Astrocyte of the spinal cord (primary cell): ENCODE measurements at regions not wholly inside any gene's neighbourhood (a gene's known extent, or its start where the extent isn't known, plus 50 kb on each side); places are given as distances from the start of the nearest gene placed in this dataset.

Experiments used
- DNase-seq: peaks from one replicate; pipeline ENCODE4 v3.0.0; 2011; ENCODE audit warnings: low read depth, low spot score
- H3K4me3 ChIP-seq: 2 replicates; pipeline ENCODE4 v1.5.1; 2011; ENCODE audit warnings: low read depth, mild to moderate bottlenecking, low read length, moderate library complexity
- in situ Hi-C: cut with HindIII; loops from 2 replicates; pipeline ENCODE4 v1.10.0; 2017; ENCODE audit warnings: low sequenced_read_pairs
- TF ChIP-seq, protein P1 (sequence below): IDR thresholded peaks from 2 replicates; pipeline ENCODE4 v1.5.1; 2012; ENCODE audit warnings: low read depth, mild to moderate bottlenecking, low read length, inconsistent platforms

DNA sequence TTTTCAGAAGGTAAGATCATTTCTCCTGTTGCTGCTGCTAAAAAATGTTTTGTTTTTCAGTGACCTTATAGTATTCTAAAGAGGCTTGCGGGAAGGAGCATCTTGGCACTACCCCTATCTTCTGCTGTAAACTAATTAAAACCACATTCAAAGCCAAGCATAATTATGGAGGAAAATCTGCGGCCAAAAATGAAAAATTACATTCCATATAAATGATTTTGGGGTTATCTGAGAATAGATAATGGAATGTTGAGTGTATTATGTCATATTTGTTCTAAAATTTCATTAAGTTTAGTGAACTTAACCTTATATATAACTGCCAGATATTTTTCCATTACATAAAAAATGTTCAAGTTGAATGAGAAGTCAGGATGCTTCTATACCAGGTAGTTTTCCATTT, 170.4 kb upstream of the TMC3 start:
- no peak overlapping the region for H3K4me3 ChIP-seq
- TF ChIP-seq, protein P1, sequence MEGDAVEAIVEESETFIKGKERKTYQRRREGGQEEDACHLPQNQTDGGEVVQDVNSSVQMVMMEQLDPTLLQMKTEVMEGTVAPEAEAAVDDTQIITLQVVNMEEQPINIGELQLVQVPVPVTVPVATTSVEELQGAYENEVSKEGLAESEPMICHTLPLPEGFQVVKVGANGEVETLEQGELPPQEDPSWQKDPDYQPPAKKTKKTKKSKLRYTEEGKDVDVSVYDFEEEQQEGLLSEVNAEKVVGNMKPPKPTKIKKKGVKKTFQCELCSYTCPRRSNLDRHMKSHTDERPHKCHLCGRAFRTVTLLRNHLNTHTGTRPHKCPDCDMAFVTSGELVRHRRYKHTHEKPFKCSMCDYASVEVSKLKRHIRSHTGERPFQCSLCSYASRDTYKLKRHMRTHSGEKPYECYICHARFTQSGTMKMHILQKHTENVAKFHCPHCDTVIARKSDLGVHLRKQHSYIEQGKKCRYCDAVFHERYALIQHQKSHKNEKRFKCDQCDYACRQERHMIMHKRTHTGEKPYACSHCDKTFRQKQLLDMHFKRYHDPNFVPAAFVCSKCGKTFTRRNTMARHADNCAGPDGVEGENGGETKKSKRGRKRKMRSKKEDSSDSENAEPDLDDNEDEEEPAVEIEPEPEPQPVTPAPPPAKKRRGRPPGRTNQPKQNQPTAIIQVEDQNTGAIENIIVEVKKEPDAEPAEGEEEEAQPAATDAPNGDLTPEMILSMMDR: no peak
- DNase-seq: no peak
- in situ Hi-C loops: no loop called here

DNA sequence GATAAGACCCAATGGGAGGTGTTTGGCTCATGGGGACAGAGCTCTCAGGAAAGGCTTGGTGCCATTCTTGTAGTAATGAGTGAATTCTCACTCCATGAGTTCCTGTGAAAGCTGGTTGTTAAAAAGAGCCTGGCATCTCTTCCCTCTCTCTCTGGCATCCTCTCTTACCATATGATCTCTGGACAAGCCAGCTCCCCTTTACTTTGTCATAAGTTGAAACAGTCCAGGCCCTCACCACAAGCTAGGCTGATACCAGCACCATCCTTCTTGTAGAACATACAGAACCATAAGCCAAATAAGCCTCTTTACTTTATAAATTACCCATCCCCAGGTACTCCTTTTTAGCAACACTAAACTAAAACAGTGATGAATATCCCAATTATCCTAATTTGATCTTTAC, 166.9 kb upstream of the TMC3 start:
- in situ Hi-C loops: no loop called here
- no peak overlapping the region for H3K4me3 ChIP-seq
- TF ChIP-seq, protein P1: no peak
- no peak for DNase-seq

DNA sequence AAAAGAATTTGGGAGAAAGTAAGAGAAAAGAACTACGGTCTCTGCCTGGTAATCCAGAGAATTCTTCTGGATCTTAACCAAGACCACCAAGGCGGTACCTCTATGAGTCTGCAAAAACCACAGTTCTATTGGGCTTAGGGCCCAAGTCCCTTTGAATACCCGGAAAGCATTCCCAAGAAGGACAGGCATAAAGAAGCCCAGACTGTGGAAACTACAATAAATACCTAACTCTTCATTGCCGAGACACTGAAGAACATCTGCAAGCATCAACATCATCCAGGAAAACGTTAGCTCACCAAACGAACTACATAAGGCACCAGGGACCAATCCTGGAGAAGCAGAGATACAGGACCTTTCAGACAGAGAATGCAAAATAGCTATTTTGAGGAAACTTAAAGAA, 162.3 kb upstream of the TMC3 start:
- H3K4me3 ChIP-seq: no peak overlapping the region
- TF ChIP-seq, protein P1: no peak
- DNase-seq: no peak
- in situ Hi-C loops: no loop called here

DNA sequence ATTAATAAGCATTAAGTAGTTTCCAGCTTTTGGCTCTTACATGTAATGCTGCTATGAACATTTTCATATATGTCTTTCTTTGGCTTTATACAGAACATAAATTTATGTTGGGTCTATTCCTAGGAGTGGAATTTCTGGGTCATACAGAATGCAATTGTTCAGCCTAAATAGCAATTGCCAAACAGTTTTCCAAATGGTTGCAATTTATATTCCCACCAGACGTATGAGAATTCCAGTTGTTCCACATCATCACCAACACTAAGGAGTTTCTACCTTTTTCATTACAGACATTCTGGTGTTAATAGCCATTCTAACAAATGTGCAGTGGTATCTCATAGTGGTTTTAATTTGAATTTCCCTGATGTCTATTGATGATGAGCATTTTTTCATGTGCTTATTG, 160.1 kb upstream of the TMC3 start:
- in situ Hi-C loops: no loop called here
- TF ChIP-seq, protein P1: no peak
- no peak for DNase-seq
- H3K4me3 ChIP-seq: no peak overlapping the region

DNA sequence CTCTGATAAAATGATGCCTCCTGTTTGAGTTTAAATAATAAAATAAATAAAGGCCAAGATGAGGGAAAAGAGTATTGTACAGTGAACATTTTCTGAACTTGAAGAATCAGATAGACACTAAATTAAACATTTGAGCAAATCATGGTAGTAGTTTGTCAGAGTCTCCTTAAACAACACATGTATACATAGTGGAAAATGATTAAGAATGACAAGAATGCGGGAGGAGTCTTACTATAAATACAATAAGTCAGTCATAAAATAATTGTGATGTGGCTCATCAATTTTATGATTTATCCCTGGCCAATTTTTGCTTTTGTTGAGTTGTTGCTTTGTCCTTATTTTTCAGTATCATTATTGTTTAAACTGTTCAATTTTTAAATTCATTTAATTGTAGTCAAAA, 158.0 kb upstream of the TMC3 start:
- TF ChIP-seq, protein P1: no peak
- no peak overlapping the region for H3K4me3 ChIP-seq
- no peak for DNase-seq
- in situ Hi-C loops: no loop called here

DNA sequence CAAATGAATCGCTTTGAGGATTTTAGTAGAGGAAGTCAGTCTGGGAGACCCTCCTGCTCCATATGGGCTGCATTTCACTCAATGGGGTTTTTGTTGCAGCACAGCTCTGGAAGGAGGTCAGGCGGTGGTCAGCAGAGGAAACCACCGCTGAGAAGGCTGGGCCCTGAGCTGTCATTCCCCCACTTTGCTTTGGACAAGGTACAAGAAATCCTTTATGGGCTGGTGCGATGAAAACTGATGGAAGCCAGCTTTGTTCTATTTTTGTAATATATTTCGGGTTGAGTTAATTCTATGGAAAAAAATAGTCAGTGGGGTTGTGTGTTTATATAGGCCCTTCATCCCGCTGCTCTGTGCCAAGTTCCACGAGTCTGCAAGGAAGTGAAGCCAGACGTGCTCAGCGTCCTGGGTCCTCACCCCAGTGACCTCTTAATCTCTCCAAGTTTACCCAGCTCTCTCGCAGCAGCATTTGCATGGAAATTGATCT, 157.1 kb upstream of the TMC3 start:
- TF ChIP-seq, protein P1: no peak
- in situ Hi-C loops: no loop called here
- H3K4me3 ChIP-seq: no peak overlapping the region
- DNase-seq: peak; percentile 21

DNA sequence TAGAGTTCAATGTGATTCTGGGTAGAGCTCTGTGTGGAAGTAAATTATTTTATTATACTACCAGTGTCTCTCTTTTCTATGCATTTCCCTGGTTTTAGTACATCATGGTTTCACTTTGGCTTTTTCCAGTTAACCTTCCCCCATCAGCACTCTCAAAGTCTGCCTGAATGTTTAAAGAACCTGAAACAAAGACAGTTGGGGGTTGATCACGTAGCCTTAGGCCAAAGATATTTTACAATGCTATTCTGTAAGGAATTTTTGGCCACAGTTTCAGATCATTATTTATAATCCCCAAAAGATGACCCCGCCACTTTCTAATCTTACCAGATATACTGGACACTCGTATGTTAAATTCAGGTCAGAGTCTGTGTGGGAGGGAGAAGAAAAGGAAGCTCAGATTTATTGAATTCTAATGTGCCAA, 156.3 kb upstream of the TMC3 start:
- in situ Hi-C loops: no loop called here
- no peak overlapping the region for H3K4me3 ChIP-seq
- no peak for DNase-seq
- TF ChIP-seq, protein P1: no peak
